WTC11 (cell line): ENCODE measurements at regions not wholly inside any gene's neighbourhood (a gene's known extent, or its start where the extent isn't known, plus 50 kb on each side); places are given as distances from the start of the nearest gene placed in this dataset.

Experiments
- CREM ChIP-seq: sonication (generic); formaldehyde crosslinking; IDR thresholded peaks from 2 replicates; pipeline ENCODE4 v1.8.1; 2022; ENCODE audit warnings: mild to moderate bottlenecking, missing genetic modification reagents, moderate library complexity
- CTCF ChIP-seq: fragments of 200-600 bp; IDR thresholded peaks from 2 replicates; pipeline ENCODE4 v1.8.0; 2022; ENCODE audit warnings: antibody characterized with exemption
- USF1 ChIP-seq: sonication (generic); formaldehyde crosslinking; IDR thresholded peaks from 2 replicates; pipeline ENCODE4 v1.8.0; 2022; ENCODE audit warnings: mild to moderate bottlenecking, missing genetic modification reagents

GRCh38 chr11:130786586-130786985, 129.7 kb downstream of the SNX19 start:
- TF ChIP-seq USF1 (CRISPR knock-in tag) (no peak), CTCF (no peak), CREM (CRISPR knock-in tag) (no peak)
